ENCODE measurements at regions not wholly inside any gene's neighbourhood (a gene's known extent, or its start where the extent isn't known, plus 50 kb on each side); places are given as distances from the start of the nearest gene placed in this dataset.

- H3K27me3 ChIP-seq (ENCODE audit: insufficient read depth) = no peaks in the 10 kb centered on the region
- no peak overlapping the region for H3K4me3 ChIP-seq (ENCODE audit: low read depth in 2 of 2, low read length in 1 of 2)
- H3F3A ChIP-seq (replicated peaks; ENCODE audit: insufficient read depth) = no peaks in the 10 kb centered on the region
- ChIA-PET CTCF (interaction anchor here (0.6 to 1.6 kb wide), 4 partner anchors 8 to 21 kb away, joined by 3 to 4 read pairs (median 3); no protein-coding TSS in a partner anchor), POLR2A (interaction anchor here (0.8 kb wide), 1 partner anchor 48 kb away, joined by 3 read pairs; no protein-coding TSS in a partner anchor)
- H3K36me3 ChIP-seq (replicated peaks in 1 of 2; ENCODE audit: control insufficient read depth in 1 of 2, insufficient read depth in 2 of 2, low read length in 1 of 2) = no peaks in the 10 kb centered on the region
- 83% methylated on average over 8 of the region's 8 CpGs for WGBS (ENCODE audit: low lambda C conversion rate)
- no peak overlapping the region for H3K9ac ChIP-seq
- H2AFZ ChIP-seq (ENCODE audit: low read depth) = no peak overlapping the region
- TF ChIP-seq EP300 (IDR thresholded peaks at IDR 0.05; ENCODE audit: borderline replicate concordance in 1 of 2, low read depth in 1 of 2, low read length in 1 of 2) = no peak
- no peaks in the 10 kb centered on the region for H3K9me2 ChIP-seq
- H3K4me2 ChIP-seq = no peak overlapping the region
- H3K4me1 ChIP-seq (ENCODE audit: control insufficient read depth in 1 of 2, insufficient read depth in 2 of 2, low read depth in 1 of 2, low read length in 1 of 2) = peaks cover 7 to 22% of the 10 kb centered on the region in 2 experiments; a peak in 3 of 4 replicates
- H4K20me1 ChIP-seq (ENCODE audit: insufficient read depth) = no peaks in the 10 kb centered on the region
- H3K27ac ChIP-seq (ENCODE audit: low read depth in 2 of 2, low read length in 1 of 2) = no peak overlapping the region
- DNase-seq = no peak
- H3K9me3 ChIP-seq = no peaks in the 10 kb centered on the region
- H3K79me2 ChIP-seq (ENCODE audit: insufficient read depth) = no peaks in the 10 kb centered on the region
Observed at GRCh38 chr6:21827425-21828202, 234.1 kb downstream of the SOX4 start.

- no peak for DNase-seq
- Histone ChIP-seq H3K4me2 (no peak overlapping the region), H3K36me3 (replicated peaks in 1 of 2; ENCODE audit: control insufficient read depth in 1 of 2, insufficient read depth in 2 of 2, low read length in 1 of 2) (no peaks in the 10 kb centered on the region), H3K9me3 (no peaks in the 10 kb centered on the region), H3K79me2 (ENCODE audit: insufficient read depth) (0 out of 2 replicates have a peak, but pooled peaks cover 2% of the 10 kb centered on the region), H3K9ac (no peak overlapping the region), H3K27ac (ENCODE audit: low read depth in 2 of 2, low read length in 1 of 2) (no peak overlapping the region), H3F3A (replicated peaks; ENCODE audit: insufficient read depth) (no peaks in the 10 kb centered on the region), H4K20me1 (ENCODE audit: insufficient read depth) (no peaks in the 10 kb centered on the region), H3K4me3 (ENCODE audit: low read depth in 2 of 2, low read length in 1 of 2) (no peak overlapping the region), H3K9me2 (no peaks in the 10 kb centered on the region), H3K4me1 (ENCODE audit: control insufficient read depth in 1 of 2, insufficient read depth in 2 of 2, low read depth in 1 of 2, low read length in 1 of 2) (peaks cover 7 to 14% of the 10 kb centered on the region in 2 experiments; a peak in 3 of 4 replicates), H3K27me3 (ENCODE audit: insufficient read depth) (no peaks in the 10 kb centered on the region), H2AFZ (ENCODE audit: low read depth) (no peak overlapping the region)
- POLR2A ChIA-PET = no interaction called here
- WGBS (ENCODE audit: low lambda C conversion rate) = 92% methylated on average over 4 of the region's 4 CpGs
- CTCF ChIA-PET = interaction anchor here (0.8 to 1.6 kb wide), 2 partner anchors 8 to 21 kb away, joined by 3 to 4 read pairs; no protein-coding TSS in a partner anchor
- TF ChIP-seq IRF3 (IDR thresholded peaks at IDR 0.05; ENCODE audit: low read depth, low read length) (no peak), FOXJ3 (CRISPR knock-in tag; IDR thresholded peaks at IDR 0.05) (no peak), EZH2phosphoT487 (IDR thresholded peaks at IDR 0.05; ENCODE audit: borderline replicate concordance, low read depth) (no peak), SIN3A (IDR thresholded peaks at IDR 0.05; ENCODE audit: borderline replicate concordance, low read depth, low read length) (no peak), TAF1 (IDR thresholded peaks at IDR 0.05; ENCODE audit: borderline replicate concordance, low read depth, low read length) (no peak), REST (IDR thresholded peaks at IDR 0.05; ENCODE audit: low read depth, low read length) (no peak), YY1 (IDR thresholded peaks at IDR 0.05; ENCODE audit: low read depth) (no peak), USF2 (IDR thresholded peaks at IDR 0.05; ENCODE audit: borderline replicate concordance, low read depth, low read length) (no peak), FOXM1 (IDR thresholded peaks at IDR 0.05; ENCODE audit: low read depth) (no peak), TEAD4 (IDR thresholded peaks at IDR 0.05; ENCODE audit: borderline replicate concordance, insufficient read depth) (no peak), NFIC (IDR thresholded peaks at IDR 0.05; ENCODE audit: borderline replicate concordance) (no peak), CHD2 (IDR thresholded peaks at IDR 0.05; ENCODE audit: low read length, partially characterized antibody) (no peak), EP300 (IDR thresholded peaks at IDR 0.05; ENCODE audit: borderline replicate concordance in 1 of 2, low read depth in 1 of 2, low read length in 1 of 2) (no peak), RAD21 (IDR thresholded peaks at IDR 0.05; ENCODE audit: low read length) (no peak), USF1 (IDR thresholded peaks at IDR 0.05; ENCODE audit: borderline replicate concordance, low read depth) (no peak), POLR2AphosphoS5 (IDR thresholded peaks at IDR 0.05; ENCODE audit: low read depth, low read length) (no peak), GABPA (IDR thresholded peaks at IDR 0.05; ENCODE audit: low read depth) (no peak)
Observed at GRCh38 chr6:21828704-21829103, 235.2 kb downstream of the SOX4 start.
